Brain microvascular endothelial cell (primary cell): ENCODE measurements at regions not wholly inside any gene's neighbourhood (a gene's known extent, or its start where the extent isn't known, plus 50 kb on each side); places are given as distances from the start of the nearest gene placed in this dataset.

ENCODE experiments used
- DNase-seq: peaks from one replicate; pipeline ENCODE4 v3.0.0-alpha.2; 2020
- H3K27ac ChIP-seq: fragments of 250-450 bp; sonication (Bioruptor Pico); 2 replicates; pipeline ENCODE4 v1.5.1; 2020; ENCODE audit warnings: mild to moderate bottlenecking, moderate library complexity
- H3K27me3 ChIP-seq: fragments of 250-450 bp; sonication (Bioruptor Pico); replicated peaks from 2 replicates; pipeline ENCODE4 v1.5.1; 2020; ENCODE audit warnings: mild to moderate bottlenecking
- H3K36me3 ChIP-seq: fragments of 250-450 bp; sonication (Bioruptor Pico); replicated peaks from 2 replicates; pipeline ENCODE4 v1.5.1; 2020; ENCODE audit warnings: mild to moderate bottlenecking
- H3K4me3 ChIP-seq: 2 replicates; pipeline ENCODE4 v1.5.1; 2011; ENCODE audit warnings: low read depth, mild to moderate bottlenecking, control low read depth, low read length, moderate library complexity
- CTCF ChIP-seq: IDR thresholded peaks from 2 replicates; pipeline ENCODE4 v1.5.1; 2011; ENCODE audit warnings: low read depth, mild to moderate bottlenecking, moderate library complexity, low read length, control low read depth, inconsistent platforms; ENCODE audit errors: missing control alignments
- in situ Hi-C: cut with HindIII; loops from 2 replicates; pipeline ENCODE4 v1.10.0; 2017; ENCODE audit warnings: low sequenced_read_pairs, low pct_ligation_motif_present

GRCh38 chr5:125290935-125291334 lies 544.5 kb upstream of the ZNF608 start:
- no peaks in the 10 kb centered on the region for H3K27me3 ChIP-seq
- no peak overlapping the region for H3K27ac ChIP-seq
- TF ChIP-seq CTCF = no peak
- in situ Hi-C loops = no loop called here
- DNase-seq = no peak
- H3K4me3 ChIP-seq = no peak overlapping the region
- H3K36me3 ChIP-seq = no peaks in the 10 kb centered on the region

GRCh38 chr5:125291447-125291846 lies 545.0 kb upstream of the ZNF608 start:
- Histone ChIP-seq H3K27me3 (no peaks in the 10 kb centered on the region), H3K4me3 (no peak overlapping the region), H3K27ac (no peak overlapping the region), H3K36me3 (no peaks in the 10 kb centered on the region)
- no peak for TF ChIP-seq CTCF
- in situ Hi-C loops = no loop called here
- DNase-seq = no peak

- Histone ChIP-seq H3K4me3 (no peak overlapping the region), H3K27me3 (no peaks in the 10 kb centered on the region), H3K36me3 (no peaks in the 10 kb centered on the region), H3K27ac (no peak overlapping the region)
- TF ChIP-seq CTCF = no peak
- no peak for DNase-seq
- in situ Hi-C loops = no loop called here
Observed at GRCh38 chr5:125293223-125293622, 546.8 kb upstream of the ZNF608 start.

GRCh38 chr5:125293726-125294125 lies 547.3 kb upstream of the ZNF608 start:
- no peak for DNase-seq
- Histone ChIP-seq H3K36me3 (no peaks in the 10 kb centered on the region), H3K27me3 (no peaks in the 10 kb centered on the region), H3K27ac (no peak overlapping the region), H3K4me3 (no peak overlapping the region)
- no peak for TF ChIP-seq CTCF
- in situ Hi-C loops = no loop called here

- in situ Hi-C loops = no loop called here
- Histone ChIP-seq H3K36me3 (no peaks in the 10 kb centered on the region), H3K27me3 (no peaks in the 10 kb centered on the region), H3K4me3 (no peak overlapping the region), H3K27ac (no peak overlapping the region)
- DNase-seq = no peak
- TF ChIP-seq CTCF = no peak
Observed at GRCh38 chr5:125294844-125295243, 548.4 kb upstream of the ZNF608 start.

- in situ Hi-C loops = no loop called here
- Histone ChIP-seq H3K27me3 (no peaks in the 10 kb centered on the region), H3K27ac (no peak overlapping the region), H3K36me3 (no peaks in the 10 kb centered on the region), H3K4me3 (no peak overlapping the region)
- DNase-seq = no peak
- no peak for TF ChIP-seq CTCF
Observed at GRCh38 chr5:125295405-125295872, 549.0 kb upstream of the ZNF608 start.
